IMR-90 (cell line): ENCODE measurements at regions not wholly inside any gene's neighbourhood (a gene's known extent, or its start where the extent isn't known, plus 50 kb on each side); places are given as distances from the start of the nearest gene placed in this dataset.

Experiments
- ATAC-seq: fragments of 200-7000 bp; cut with Tn5 transposase; 2 replicates; pipeline ENCODE4 v1.9.1; 2020; ENCODE audit warnings: low read depth, mild to moderate bottlenecking, moderate library complexity
- BruUV-seq: library from RNA; stranded (reverse); fragments of 400-500 nt; replicated peaks from 2 replicates; lab custom pipeline; 2021; lab: Mats Ljungman, UMichigan
- CTCF ChIA-PET: fragments of 300-600 bp; formaldehyde crosslinking; extraction: SDS; loops from one replicate; lab custom pipeline; 2021; ENCODE audit warnings: antibody characterized with exemption; lab: Yijun Ruan, JAX
- POLR2A ChIA-PET: fragments of 300-600 bp; sonication (Branson Sonifier 250); formaldehyde crosslinking; loops from one replicate; lab custom pipeline; 2022; ENCODE audit warnings: antibody characterized with exemption; ENCODE audit not compliant: unreplicated experiment; lab: Charles Lee
- DNase-seq: peaks from one replicate; pipeline ENCODE4 v3.0.0; 2013
- H2AFZ ChIP-seq: replicated peaks from 2 replicates; pipeline ENCODE3; 2013; ENCODE audit warnings: low read length, mild to moderate bottlenecking; ENCODE audit not compliant: poor library complexity
- H2AK5ac ChIP-seq: 2 replicates; pipeline ENCODE4 v1.6.1; 2013; ENCODE audit warnings: low read depth, low read length, inconsistent platforms
- H2AK9ac ChIP-seq: replicated peaks from 2 replicates; pipeline ENCODE3; 2013; ENCODE audit warnings: mild to moderate bottlenecking, low read depth, low read length, moderate library complexity; ENCODE audit not compliant: poor library complexity
- H2BK120ac ChIP-seq: 2 replicates; pipeline ENCODE4 v1.6.1; 2013; ENCODE audit warnings: low read depth, low read length, inconsistent platforms
- H2BK15ac ChIP-seq: 3 replicates; pipeline ENCODE4 v1.6.1; 2013; ENCODE audit warnings: low read depth, low read length, inconsistent platforms
- H2BK20ac ChIP-seq: 2 replicates; pipeline ENCODE4 v1.6.1; 2013; ENCODE audit warnings: low read depth, mild to moderate bottlenecking, inconsistent platforms, low read length, moderate library complexity
- H2BK5ac ChIP-seq: 2 replicates; pipeline ENCODE4 v1.6.1; 2013; ENCODE audit warnings: mild to moderate bottlenecking, low read depth, low read length, inconsistent platforms; ENCODE audit not compliant: poor library complexity, severe bottlenecking
- H3K14ac ChIP-seq: replicated peaks from 2 replicates; pipeline ENCODE4 v1.6.1; 2013; ENCODE audit warnings: low read depth, low read length, inconsistent platforms
- H3K18ac ChIP-seq: 2 replicates; pipeline ENCODE4 v1.6.1; 2013; ENCODE audit warnings: low read depth, low read length, control low read depth
- H3K23ac ChIP-seq: 2 replicates; pipeline ENCODE4 v1.6.1; 2013; ENCODE audit warnings: low read depth, low read length, inconsistent platforms
- H3K27ac ChIP-seq: 2 replicates; pipeline ENCODE4 v1.5.1; 2013; ENCODE audit warnings: mild to moderate bottlenecking, control low read depth, low read length; ENCODE audit not compliant: insufficient read depth
- H3K27me3 ChIP-seq: 2 replicates; pipeline ENCODE4 v1.6.1; 2013; ENCODE audit warnings: low read length; ENCODE audit not compliant: control insufficient read depth, insufficient read depth
- H3K36me3 ChIP-seq: 2 replicates; pipeline ENCODE4 v1.6.1; 2013; ENCODE audit warnings: low read length, mixed read lengths; ENCODE audit not compliant: control insufficient read depth, insufficient read depth
- H3K4ac ChIP-seq: 2 replicates; pipeline ENCODE4 v1.6.1; 2013; ENCODE audit warnings: low read depth, low read length, inconsistent platforms
- H3K4me1 ChIP-seq: 2 replicates; pipeline ENCODE4 v1.6.1; 2013; ENCODE audit warnings: low read length, mixed read lengths; ENCODE audit not compliant: control insufficient read depth, insufficient read depth
- H3K4me2 ChIP-seq: 2 replicates; pipeline ENCODE4 v1.6.1; 2013; ENCODE audit warnings: low read depth, mild to moderate bottlenecking, control low read depth, low read length, moderate library complexity
- H3K4me3 ChIP-seq: 2 replicates; pipeline ENCODE4 v1.5.1; 2013; ENCODE audit warnings: low read depth, mild to moderate bottlenecking, control low read depth, low read length, moderate library complexity; ENCODE audit not compliant: insufficient read depth
- H3K56ac ChIP-seq: 2 replicates; pipeline ENCODE4 v1.6.1; 2013; ENCODE audit warnings: low read length, inconsistent platforms; ENCODE audit not compliant: insufficient read depth; ENCODE audit errors: extremely low read depth
- H3K79me1 ChIP-seq, 2 experiments: 2 replicates each; pipeline ENCODE4 v1.6.1; 2013; ENCODE audit warnings: low read length in 2 of 2, inconsistent platforms in 1 of 2, low read depth in 1 of 2
- H3K9ac ChIP-seq: 2 replicates; pipeline ENCODE4 v1.6.1; 2013; ENCODE audit warnings: low read depth, low read length, control low read depth
- H3K9me1 ChIP-seq: 2 replicates; pipeline ENCODE4 v1.6.1; 2013; ENCODE audit warnings: low read length, inconsistent platforms; ENCODE audit not compliant: insufficient read depth
- H3K9me3 ChIP-seq: 2 replicates; pipeline ENCODE4 v1.6.1; 2013; ENCODE audit warnings: low read length; ENCODE audit not compliant: control insufficient read depth, insufficient read depth
- H4K20me1 ChIP-seq: 2 replicates; pipeline ENCODE4 v1.6.1; 2013; ENCODE audit warnings: low read length, inconsistent platforms; ENCODE audit not compliant: insufficient read depth
- H4K5ac ChIP-seq: 2 replicates; pipeline ENCODE4 v1.6.1; 2013; ENCODE audit warnings: mild to moderate bottlenecking, low read depth, low read length, control low read depth
- H4K8ac ChIP-seq, 2 experiments: 2 replicates each; pipeline ENCODE4 v1.6.1; 2013; ENCODE audit warnings: low read depth in 2 of 2, low read length in 2 of 2, control low read depth in 1 of 2, inconsistent platforms in 1 of 2
- H4K91ac ChIP-seq: 2 replicates; pipeline ENCODE4 v1.6.1; 2013; ENCODE audit warnings: low read depth, low read length, inconsistent platforms; ENCODE audit not compliant: insufficient read depth
- SMC3 ChIP-seq: fragments of 150-350 bp; IDR thresholded peaks from 2 replicates; pipeline ENCODE4 v1.6.1; 2016; ENCODE audit warnings: low read depth, mild to moderate bottlenecking, antibody characterized with exemption, low read length, moderate library complexity
- WGBS, 2 experiments: methylation state at CpG; one replicate each; pipeline versions ENCODE4 v1.1.5 to v1.1.7; 2013; ENCODE audit warnings: missing lambda C conversion rate in 2 of 2; ENCODE audit not compliant: insufficient read length in 1 of 2; ENCODE audit errors: extremely low coverage in 2 of 2; 5-methylcytosine and 5-hydroxymethylcytosine counted together
- dilution Hi-C: fragments of 300-500 bp; cut with HindIII; formaldehyde crosslinking; loops from one replicate; pipeline ENCODE4 v1.14.3; 2018; ENCODE audit warnings: low sequenced_read_pairs; ENCODE audit not compliant: unreplicated experiment
- in situ Hi-C: fragments of 300-500 bp; cut with MboI; formaldehyde crosslinking; loops from 3 replicates; pipeline ENCODE4 v1.14.3; 2019; ENCODE audit warnings: low sequenced_read_pairs, inconsistent platforms, mixed read lengths
- intact Hi-C: fragments of 100-400 bp; cut with micrococcal nuclease; formaldehyde crosslinking; loops from 2 replicates; pipeline ENCODE4 v1.10.0; 2022
- TF ChIP-seq, protein P1 (sequence below): fragments of 150-350 bp; IDR thresholded peaks from 2 replicates; pipeline ENCODE4 v1.6.1; 2016; ENCODE audit warnings: low read depth, mild to moderate bottlenecking, low read length, moderate library complexity, borderline replicate concordance

DNA sequence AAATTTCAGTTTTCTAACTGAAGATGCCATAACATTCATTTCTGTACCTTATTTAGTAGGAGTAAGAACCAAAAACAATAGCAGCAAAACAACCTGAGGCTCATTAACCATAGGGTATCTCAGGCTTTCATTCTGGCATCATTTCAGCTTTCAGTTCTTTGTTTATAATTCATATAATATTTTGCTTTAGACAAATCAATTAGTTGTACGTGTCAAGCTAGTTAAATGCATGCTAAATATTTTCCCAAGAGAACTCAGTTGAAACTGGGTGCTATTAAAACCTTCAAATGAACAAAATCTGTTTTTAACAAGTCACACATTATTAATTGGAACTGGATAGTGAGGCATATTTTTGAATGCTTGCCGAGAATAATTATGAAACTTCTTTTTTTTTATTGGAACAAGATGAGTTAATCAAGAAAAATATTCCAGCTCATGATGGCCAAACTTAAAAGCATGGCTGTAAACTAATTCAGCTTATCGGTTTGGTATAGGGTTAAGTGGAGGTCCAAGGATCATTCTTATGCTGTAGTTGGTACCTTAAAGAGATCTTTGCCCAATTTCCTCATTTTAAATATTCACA lies 442.7 kb downstream of the BTG1 start:
- no peak overlapping the region for H2AK5ac ChIP-seq
- H3K56ac ChIP-seq = no peak overlapping the region
- H3K4me1 ChIP-seq = no peaks in the 10 kb centered on the region
- no peaks in the 10 kb centered on the region for H3K9me1 ChIP-seq
- H3K18ac ChIP-seq = no peak overlapping the region
- ChIA-PET POLR2A (no interaction called here), CTCF (no interaction called here)
- H3K23ac ChIP-seq = no peak overlapping the region
- no peaks in the 10 kb centered on the region for H3K79me1 ChIP-seq
- H4K5ac ChIP-seq = no peak overlapping the region
- BruUV-seq = no TSS peak
- intact Hi-C loops (no loop called here), dilution Hi-C loops (no loop called here), in situ Hi-C loops (no loop called here)
- no peak overlapping the region for H4K91ac ChIP-seq
- no peaks in the 10 kb centered on the region for H3K36me3 ChIP-seq
- DNase-seq = no peak
- no peak overlapping the region for H2AK9ac ChIP-seq
- TF ChIP-seq, protein P1, sequence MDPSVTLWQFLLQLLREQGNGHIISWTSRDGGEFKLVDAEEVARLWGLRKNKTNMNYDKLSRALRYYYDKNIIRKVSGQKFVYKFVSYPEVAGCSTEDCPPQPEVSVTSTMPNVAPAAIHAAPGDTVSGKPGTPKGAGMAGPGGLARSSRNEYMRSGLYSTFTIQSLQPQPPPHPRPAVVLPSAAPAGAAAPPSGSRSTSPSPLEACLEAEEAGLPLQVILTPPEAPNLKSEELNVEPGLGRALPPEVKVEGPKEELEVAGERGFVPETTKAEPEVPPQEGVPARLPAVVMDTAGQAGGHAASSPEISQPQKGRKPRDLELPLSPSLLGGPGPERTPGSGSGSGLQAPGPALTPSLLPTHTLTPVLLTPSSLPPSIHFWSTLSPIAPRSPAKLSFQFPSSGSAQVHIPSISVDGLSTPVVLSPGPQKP = no peak
- no peak for TF ChIP-seq SMC3
- no CpG with 5 or more reads among the region's 3 CpGs for WGBS, 2 experiments
- H2BK5ac ChIP-seq = no peak overlapping the region
- H3K27ac ChIP-seq = no peak overlapping the region
- no peaks in the 10 kb centered on the region for H3K9me3 ChIP-seq
- no peak overlapping the region for H2BK15ac ChIP-seq
- no peak overlapping the region for H3K4ac ChIP-seq
- no peak overlapping the region for H3K4me2 ChIP-seq
- H4K20me1 ChIP-seq = no peaks in the 10 kb centered on the region
- no peak overlapping the region for H2AFZ ChIP-seq
- no peaks in the 10 kb centered on the region for H3K27me3 ChIP-seq
- no peak overlapping the region for H3K4me3 ChIP-seq
- no peak overlapping the region for H4K8ac ChIP-seq
- no peak overlapping the region for H3K9ac ChIP-seq
- H3K14ac ChIP-seq = no peak overlapping the region
- no peak overlapping the region for H2BK120ac ChIP-seq
- H2BK20ac ChIP-seq = no peak overlapping the region
- no peak for ATAC-seq
